GM12865 (cell line): ENCODE measurements at regions not wholly inside any gene's neighbourhood (a gene's known extent, or its start where the extent isn't known, plus 50 kb on each side); places are given as distances from the start of the nearest gene placed in this dataset.

Source experiments
- DNase-seq: peaks from one replicate; pipeline ENCODE4 v3.0.0; 2010; ENCODE audit warnings: low read depth
- H3K4me3 ChIP-seq: 2 replicates; pipeline ENCODE4 v1.5.1; 2011; ENCODE audit warnings: mild to moderate bottlenecking, low read depth, low read length, control low read depth
- TF ChIP-seq, protein P1 (sequence below): IDR thresholded peaks from 2 replicates; pipeline ENCODE4 v1.5.1; 2011; ENCODE audit warnings: low read length, control low read depth, low read depth, inconsistent platforms; ENCODE audit not compliant: insufficient read depth; ENCODE audit errors: missing control alignments

- TF ChIP-seq, protein P1, sequence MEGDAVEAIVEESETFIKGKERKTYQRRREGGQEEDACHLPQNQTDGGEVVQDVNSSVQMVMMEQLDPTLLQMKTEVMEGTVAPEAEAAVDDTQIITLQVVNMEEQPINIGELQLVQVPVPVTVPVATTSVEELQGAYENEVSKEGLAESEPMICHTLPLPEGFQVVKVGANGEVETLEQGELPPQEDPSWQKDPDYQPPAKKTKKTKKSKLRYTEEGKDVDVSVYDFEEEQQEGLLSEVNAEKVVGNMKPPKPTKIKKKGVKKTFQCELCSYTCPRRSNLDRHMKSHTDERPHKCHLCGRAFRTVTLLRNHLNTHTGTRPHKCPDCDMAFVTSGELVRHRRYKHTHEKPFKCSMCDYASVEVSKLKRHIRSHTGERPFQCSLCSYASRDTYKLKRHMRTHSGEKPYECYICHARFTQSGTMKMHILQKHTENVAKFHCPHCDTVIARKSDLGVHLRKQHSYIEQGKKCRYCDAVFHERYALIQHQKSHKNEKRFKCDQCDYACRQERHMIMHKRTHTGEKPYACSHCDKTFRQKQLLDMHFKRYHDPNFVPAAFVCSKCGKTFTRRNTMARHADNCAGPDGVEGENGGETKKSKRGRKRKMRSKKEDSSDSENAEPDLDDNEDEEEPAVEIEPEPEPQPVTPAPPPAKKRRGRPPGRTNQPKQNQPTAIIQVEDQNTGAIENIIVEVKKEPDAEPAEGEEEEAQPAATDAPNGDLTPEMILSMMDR: no peak
Observed at GRCh38 chr20:39433466-39433865, 471.3 kb downstream of the DHX35 start.

GRCh38 chr20:39431091-39431880 lies 469.1 kb downstream of the DHX35 start:
- no peak for DNase-seq
- TF ChIP-seq, protein P1: no peak

More at GRCh38 chr20:39433466-39433865, 471.3 kb downstream of the DHX35 start:
- DNase-seq: no peak
- H3K4me3 ChIP-seq: no peak overlapping the region

GRCh38 chr20:39429726-39430125 lies 467.6 kb downstream of the DHX35 start:
- no peak for DNase-seq
- TF ChIP-seq, protein P1: peak; percentile 16
- H3K4me3 ChIP-seq: no peak overlapping the region

More at GRCh38 chr20:39431091-39431880, 469.1 kb downstream of the DHX35 start:
- no peak overlapping the region for H3K4me3 ChIP-seq

- no peak for DNase-seq
- TF ChIP-seq, protein P1: no peak
- H3K4me3 ChIP-seq: no peak overlapping the region
Observed at GRCh38 chr20:39424962-39425678, 463.0 kb downstream of the DHX35 start.

- DNase-seq: no peak
- TF ChIP-seq, protein P1: no peak
- H3K4me3 ChIP-seq: no peak overlapping the region
Observed at GRCh38 chr20:39421571-39422105, 459.5 kb downstream of the DHX35 start.

GRCh38 chr20:39412091-39412490 lies 449.9 kb downstream of the DHX35 start:
- TF ChIP-seq, protein P1: no peak
- no peak for DNase-seq
- H3K4me3 ChIP-seq: no peak overlapping the region
